HG03135 (cell line): ENCODE measurements at regions not wholly inside any gene's neighbourhood (a gene's known extent, or its start where the extent isn't known, plus 50 kb on each side); places are given as distances from the start of the nearest gene placed in this dataset.

Experiments
- ATAC-seq: cut with Tn5 transposase; IDR thresholded peaks from one replicate; pipeline ENCODE4 v1.9.1; 2021; ENCODE audit warnings: mild to moderate bottlenecking, moderate library complexity; ENCODE audit not compliant: unreplicated experiment

- ATAC-seq = no peak
Observed at GRCh38 chr4:143055997-143056396, 128.7 kb upstream of the USP38 start.

GRCh38 chr4:143071351-143071750 lies 113.4 kb upstream of the USP38 start:
- ATAC-seq = no peak

- no peak for ATAC-seq
Observed at GRCh38 chr4:143076723-143077122, 108.0 kb upstream of the USP38 start.

- no peak for ATAC-seq
Observed at GRCh38 chr4:143082701-143083100, 102.0 kb upstream of the USP38 start.

GRCh38 chr4:143083756-143084472 lies 100.8 kb upstream of the USP38 start:
- no peak for ATAC-seq

GRCh38 chr4:143084566-143084965 lies 100.2 kb upstream of the USP38 start:
- ATAC-seq = no peak

- no peak for ATAC-seq
Observed at GRCh38 chr4:143085224-143085623, 99.5 kb upstream of the USP38 start.

- no peak for ATAC-seq
Observed at GRCh38 chr4:143085659-143086058, 99.1 kb upstream of the USP38 start.

- ATAC-seq = no peak
Observed at GRCh38 chr4:143089291-143089690, 95.4 kb upstream of the USP38 start.

GRCh38 chr4:143089847-143090246 lies 94.9 kb upstream of the USP38 start:
- no peak for ATAC-seq

- no peak for ATAC-seq
Observed at GRCh38 chr4:143091862-143092261, 92.9 kb upstream of the USP38 start.

GRCh38 chr4:143095447-143095846 lies 89.3 kb upstream of the USP38 start:
- ATAC-seq = no peak

- no peak for ATAC-seq
Observed at GRCh38 chr4:143097751-143098150, 87.0 kb upstream of the USP38 start.

GRCh38 chr4:143099693-143100092 lies 85.0 kb upstream of the USP38 start:
- ATAC-seq = no peak

GRCh38 chr4:143109376-143109775 lies 75.3 kb upstream of the USP38 start:
- no peak for ATAC-seq

GRCh38 chr4:143118663-143119062 lies 66.1 kb upstream of the USP38 start:
- no peak for ATAC-seq

- ATAC-seq = no peak
Observed at GRCh38 chr4:143127621-143128020, 57.1 kb upstream of the USP38 start.

GRCh38 chr4:143133977-143134376 lies 50.7 kb upstream of the USP38 start:
- ATAC-seq = no peak
